HFFc6 (cell line): ENCODE measurements at regions not wholly inside any gene's neighbourhood (a gene's known extent, or its start where the extent isn't known, plus 50 kb on each side); places are given as distances from the start of the nearest gene placed in this dataset.

Source experiments
- DNase-seq: peaks from one replicate; pipeline ENCODE4 v3.0.0-alpha.2; 2018
- H3K27ac Mint-ChIP-seq: 2 replicates; pipeline ENCODE4 v1.8.0; 2020; ENCODE audit warnings: mild to moderate bottlenecking, mixed read lengths
- H3K27me3 Mint-ChIP-seq: 2 replicates; pipeline ENCODE4 v1.8.0; 2021; ENCODE audit warnings: mild to moderate bottlenecking, moderate library complexity, mixed read lengths; ENCODE audit not compliant: insufficient read depth
- H3K36me3 Mint-ChIP-seq: 2 replicates; pipeline ENCODE4 v1.8.0; 2021; ENCODE audit warnings: low read depth, mixed read lengths
- H3K4me1 Mint-ChIP-seq: 2 replicates; pipeline ENCODE4 v1.8.0; 2020; ENCODE audit warnings: low read depth, mixed read lengths
- H3K4me3 Mint-ChIP-seq: 2 replicates; pipeline ENCODE4 v1.8.0; 2020; ENCODE audit warnings: mild to moderate bottlenecking, moderate library complexity, mixed read lengths
- H3K9me3 Mint-ChIP-seq: 2 replicates; pipeline ENCODE4 v1.8.0; 2020; ENCODE audit warnings: mild to moderate bottlenecking, mixed read lengths
- CTCF ChIP-seq: fragments of 200-600 bp; sonication (generic); IDR thresholded peaks from 2 replicates; pipeline ENCODE4 v1.5.0; 2021; ENCODE audit warnings: antibody characterized with exemption, mild to moderate bottlenecking

- no peak for DNase-seq
These were observed 50.6 kb upstream of the SPATA16 start for GRCh38 chr3:173191611-173192010.

More at GRCh38 chr3:173191611-173192010, 50.6 kb upstream of the SPATA16 start:
- no peaks in the 10 kb centered on the region for H3K4me1 Mint-ChIP-seq
- H3K27me3 Mint-ChIP-seq = no peaks in the 10 kb centered on the region
- H3K9me3 Mint-ChIP-seq = peaks cover 35% of the 10 kb centered on the region
- H3K36me3 Mint-ChIP-seq = peaks cover 3% of the 10 kb centered on the region; the same call in 1 of the 2 replicates
- TF ChIP-seq CTCF = no peak
- H3K4me3 Mint-ChIP-seq = no peak overlapping the region
- no peak overlapping the region for H3K27ac Mint-ChIP-seq
